ENCODE measurements at regions not wholly inside any gene's neighbourhood (a gene's known extent, or its start where the extent isn't known, plus 50 kb on each side); places are given as distances from the start of the nearest gene placed in this dataset.
"Not testable (repeated sequence)": the region's sequence is repeated elsewhere in the genome, so short reads cannot be mapped to it uniquely, and the experiment has no call there.

GRCh38 chr10:109757670-109758069 lies 165.6 kb downstream of the XPNPEP1 start:
- TF ChIP-seq CTCF (IDR thresholded peaks at IDR 0.05 in 8 of 11, conservative IDR thresholded peaks at IDR 0.05 in 3 of 11); POLR2A (IDR thresholded peaks at IDR 0.05); POLR2AphosphoS5 (IDR thresholded peaks at IDR 0.05): not testable (repeated sequence)

Measured in spleen (tissue), 7 donors.